AG09319 (cell line): ENCODE measurements at regions not wholly inside any gene's neighbourhood (a gene's known extent, or its start where the extent isn't known, plus 50 kb on each side); places are given as distances from the start of the nearest gene placed in this dataset.

ENCODE experiments used
- DNase-seq: peaks from one replicate; pipeline ENCODE4 v3.0.0-alpha.2; 2010; ENCODE audit warnings: low read depth; ENCODE audit errors: extremely low read depth
- TF ChIP-seq, protein P1 (sequence below): IDR thresholded peaks from 2 replicates; pipeline ENCODE4 v1.5.1; 2011; ENCODE audit warnings: low read depth, mild to moderate bottlenecking, inconsistent platforms, low read length, moderate library complexity

DNA sequence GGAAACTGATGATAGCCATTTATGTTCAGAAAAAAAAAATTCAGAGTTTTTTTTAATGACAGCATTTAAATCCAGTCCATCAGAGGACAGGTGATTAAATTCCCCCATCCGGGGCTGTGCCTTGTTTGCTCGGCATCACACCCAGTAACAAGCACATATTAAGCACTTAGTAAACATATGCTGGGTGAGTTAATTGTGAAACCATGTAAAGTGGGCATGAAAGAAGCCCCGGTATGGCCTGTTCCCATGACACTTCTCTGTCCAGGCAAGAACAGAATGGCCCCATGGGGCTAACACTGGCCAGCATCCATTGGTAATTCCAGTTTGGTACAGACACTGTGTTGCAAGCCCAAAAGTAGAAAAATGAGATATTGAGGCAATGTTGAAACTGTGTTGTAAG lies 220.8 kb upstream of the RNF32 start:
- TF ChIP-seq, protein P1, sequence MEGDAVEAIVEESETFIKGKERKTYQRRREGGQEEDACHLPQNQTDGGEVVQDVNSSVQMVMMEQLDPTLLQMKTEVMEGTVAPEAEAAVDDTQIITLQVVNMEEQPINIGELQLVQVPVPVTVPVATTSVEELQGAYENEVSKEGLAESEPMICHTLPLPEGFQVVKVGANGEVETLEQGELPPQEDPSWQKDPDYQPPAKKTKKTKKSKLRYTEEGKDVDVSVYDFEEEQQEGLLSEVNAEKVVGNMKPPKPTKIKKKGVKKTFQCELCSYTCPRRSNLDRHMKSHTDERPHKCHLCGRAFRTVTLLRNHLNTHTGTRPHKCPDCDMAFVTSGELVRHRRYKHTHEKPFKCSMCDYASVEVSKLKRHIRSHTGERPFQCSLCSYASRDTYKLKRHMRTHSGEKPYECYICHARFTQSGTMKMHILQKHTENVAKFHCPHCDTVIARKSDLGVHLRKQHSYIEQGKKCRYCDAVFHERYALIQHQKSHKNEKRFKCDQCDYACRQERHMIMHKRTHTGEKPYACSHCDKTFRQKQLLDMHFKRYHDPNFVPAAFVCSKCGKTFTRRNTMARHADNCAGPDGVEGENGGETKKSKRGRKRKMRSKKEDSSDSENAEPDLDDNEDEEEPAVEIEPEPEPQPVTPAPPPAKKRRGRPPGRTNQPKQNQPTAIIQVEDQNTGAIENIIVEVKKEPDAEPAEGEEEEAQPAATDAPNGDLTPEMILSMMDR: no peak
- no peak for DNase-seq

DNA sequence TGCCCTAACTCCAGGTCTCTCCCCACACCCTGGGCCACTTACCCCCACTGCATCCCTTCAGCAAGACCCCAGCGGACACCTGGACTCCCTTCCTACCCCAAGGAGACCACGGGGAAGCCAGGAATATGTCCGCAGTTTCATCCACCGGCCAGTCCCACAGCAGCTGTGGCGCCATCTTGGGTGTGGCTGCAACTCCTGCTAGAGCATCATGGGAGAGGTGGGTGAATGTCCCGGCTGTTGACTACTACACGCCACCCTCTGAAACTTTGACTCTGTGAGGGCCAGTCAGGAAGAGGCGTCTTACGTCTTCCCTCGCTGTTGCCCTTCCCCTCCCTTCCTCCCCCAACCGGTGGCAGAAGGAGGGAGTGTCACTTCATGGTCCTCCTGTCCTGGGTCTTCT lies 238.3 kb upstream of the RNF32 start:
- no peak for DNase-seq
- TF ChIP-seq, protein P1: no peak

DNA sequence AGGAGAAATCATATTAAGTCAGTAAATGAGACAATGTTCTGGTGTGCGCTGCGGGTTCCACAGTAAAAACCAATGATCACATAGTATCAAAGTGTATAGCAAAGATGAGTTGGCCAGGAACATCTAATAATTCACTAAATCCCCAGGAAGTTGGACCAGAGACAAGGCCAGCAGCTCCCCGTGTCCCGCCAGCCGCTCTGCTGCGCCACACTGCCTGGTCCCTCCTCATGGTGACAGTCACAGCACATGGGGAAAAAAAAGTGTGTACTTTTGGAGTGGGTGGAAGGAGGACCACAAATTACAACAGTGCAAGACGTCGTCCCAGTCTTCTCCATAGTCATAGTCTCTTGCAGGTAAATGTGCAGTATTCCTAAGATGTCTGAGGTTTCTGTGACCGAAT lies 239.0 kb upstream of the RNF32 start:
- no peak for DNase-seq
- TF ChIP-seq, protein P1: no peak

DNA sequence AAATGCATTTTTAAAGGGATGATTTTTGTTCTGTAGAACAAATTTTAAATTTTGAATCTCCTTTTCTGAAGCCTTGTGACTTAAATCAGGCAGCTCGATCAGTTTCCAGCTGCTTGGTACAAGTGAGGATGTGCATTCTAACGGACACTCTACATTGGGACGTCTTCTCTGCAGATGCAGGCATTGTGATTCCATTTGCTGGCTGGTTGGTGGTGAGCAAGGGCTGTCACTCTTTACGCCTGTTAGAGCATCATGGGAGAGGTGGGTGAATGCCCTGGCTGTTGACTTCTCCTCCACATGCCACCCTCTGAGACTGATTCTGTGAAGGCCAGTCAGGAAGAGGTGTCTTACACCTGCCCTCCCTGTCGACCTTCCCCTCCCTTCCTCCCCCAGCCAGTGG lies 240.5 kb upstream of the RNF32 start:
- TF ChIP-seq, protein P1: no peak
- DNase-seq: no peak

DNA sequence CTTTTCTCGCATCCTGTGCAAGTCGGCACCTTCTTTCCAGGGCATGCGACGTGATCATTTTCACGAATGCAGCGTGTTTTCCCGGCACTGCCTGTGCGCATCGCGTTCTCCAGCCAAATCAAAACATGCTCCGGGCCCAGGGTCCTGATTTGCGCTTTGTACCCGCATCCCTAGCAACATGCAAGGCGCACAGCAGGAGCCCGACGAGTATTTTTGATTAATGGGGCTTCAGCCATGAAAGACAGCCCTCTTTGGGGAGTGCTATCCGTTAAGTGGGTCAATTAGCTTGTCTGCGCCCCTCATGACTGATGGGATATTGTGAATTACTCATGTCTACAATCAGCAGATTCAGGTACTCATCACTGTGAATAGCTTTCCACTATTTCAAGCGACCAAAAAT lies 243.3 kb upstream of the RNF32 start:
- TF ChIP-seq, protein P1: no peak

DNA sequence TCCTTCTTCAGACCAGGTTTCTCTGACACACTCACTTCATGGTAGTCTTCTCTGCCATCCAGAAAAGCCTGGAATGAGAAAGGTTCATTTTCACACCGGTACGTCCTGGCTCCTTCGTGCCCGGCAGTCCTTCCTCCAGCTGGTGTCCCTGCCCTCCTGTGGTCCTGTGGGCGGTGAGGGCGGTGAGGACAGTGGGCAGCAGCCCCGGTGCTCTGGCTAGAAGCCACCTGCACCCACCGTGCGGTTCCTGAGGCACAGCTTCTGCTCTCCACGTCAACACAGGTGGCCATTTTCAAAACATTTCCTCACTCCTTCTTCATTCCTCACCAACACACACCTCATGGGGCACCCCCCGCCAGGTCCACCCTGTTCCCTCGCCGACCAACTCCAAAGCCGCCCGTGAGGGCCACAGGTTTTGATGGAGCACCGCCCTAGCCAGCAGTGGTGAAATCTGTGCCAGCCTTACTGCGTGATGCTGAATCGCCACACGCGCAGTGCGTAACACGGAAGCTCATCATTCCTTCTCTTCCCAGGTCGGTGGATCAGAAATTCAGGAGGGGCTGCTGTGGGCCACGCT lies 251.4 kb upstream of the RNF32 start:
- no peak for DNase-seq
- TF ChIP-seq, protein P1: no peak

More for the DNA sequence above, 243.3 kb upstream of the RNF32 start:
- no peak for DNase-seq

DNA sequence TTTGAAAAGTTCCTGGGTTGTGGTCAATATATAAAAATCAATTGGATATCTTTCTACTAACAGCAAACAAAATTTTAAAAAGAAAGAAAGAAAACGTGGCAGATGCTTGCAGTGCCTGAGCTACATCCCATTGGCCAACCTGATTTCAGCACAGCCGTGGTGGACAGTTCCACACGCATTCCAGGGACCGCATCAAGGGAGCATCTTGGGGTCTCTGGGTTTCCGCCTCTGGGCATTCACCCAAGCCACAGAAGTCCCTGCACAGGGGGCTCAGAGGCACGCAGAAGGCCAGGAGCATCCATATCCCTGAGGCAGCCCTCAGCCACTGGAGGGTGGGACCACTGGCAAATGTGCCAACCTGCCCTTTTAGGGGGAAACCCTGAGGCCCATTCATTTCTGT lies 254.5 kb upstream of the RNF32 start:
- DNase-seq: no peak
- TF ChIP-seq, protein P1: no peak
